Liver (tissue), 7 donors: ENCODE measurements at regions not wholly inside any gene's neighbourhood (a gene's known extent, or its start where the extent isn't known, plus 50 kb on each side); places are given as distances from the start of the nearest gene placed in this dataset.

Source experiments
- DNase-seq: peaks from one replicate; pipeline ENCODE4 v3.0.0-alpha.2; 2017; ENCODE audit warnings: low spot score
- H3K27ac ChIP-seq, 2 donors: one replicate each; pipeline ENCODE4 v1.7.0; 2013; ENCODE audit warnings: inconsistent platforms in 2 of 2, low read length in 2 of 2, control low read depth in 1 of 2, low read depth in 1 of 2, mild to moderate bottlenecking in 1 of 2
- H3K27me3 ChIP-seq, 4 donors: one replicate each; pipeline versions ENCODE4 v1.6.1 to v1.7.0; 2013; ENCODE audit warnings: low read length in 3 of 4, inconsistent platforms in 1 of 4, mild to moderate bottlenecking in 1 of 4, moderate library complexity in 1 of 4; ENCODE audit not compliant: control insufficient read depth in 4 of 4, insufficient read depth in 4 of 4
- H3K36me3 ChIP-seq, 4 donors: one replicate each; pipeline versions ENCODE4 v1.6.1 to v1.7.0; 2013; ENCODE audit warnings: low read length in 3 of 4, mild to moderate bottlenecking in 3 of 4, low read depth in 1 of 4, moderate library complexity in 1 of 4; ENCODE audit not compliant: control insufficient read depth in 4 of 4, insufficient read depth in 3 of 4
- H3K4me1 ChIP-seq, 4 donors: one replicate each; pipeline versions ENCODE4 v1.6.1 to v1.7.0; 2013; ENCODE audit warnings: low read length in 3 of 4, mild to moderate bottlenecking in 3 of 4, moderate library complexity in 1 of 4; ENCODE audit not compliant: control insufficient read depth in 4 of 4, insufficient read depth in 4 of 4
- H3K4me3 ChIP-seq, 3 donors: one replicate each; pipeline versions ENCODE4 v1.6.1 to v1.7.0; 2013; ENCODE audit warnings: low read length in 3 of 3, control low read depth in 1 of 3, low read depth in 1 of 3, mild to moderate bottlenecking in 1 of 3
- H3K9ac ChIP-seq, 2 donors: one replicate each; pipeline ENCODE4 v1.7.0; 2013; ENCODE audit warnings: low read length in 2 of 2, mild to moderate bottlenecking in 2 of 2, moderate library complexity in 2 of 2, control low read depth in 1 of 2, low read depth in 1 of 2
- H3K9me3 ChIP-seq, 4 donors: one replicate each; pipeline versions ENCODE4 v1.6.1 to v1.7.0; 2013; ENCODE audit warnings: low read length in 3 of 4; ENCODE audit not compliant: control insufficient read depth in 4 of 4
- EGR1 ChIP-seq, 2 donors: IDR thresholded peaks; 2 replicates each; pipeline ENCODE4 v1.6.1; 2016 to 2018; ENCODE audit warnings: antibody characterized with exemption in 2 of 2, low read depth in 2 of 2
- FOXA1 ChIP-seq: IDR thresholded peaks from 2 replicates; pipeline ENCODE4 v1.6.1; 2016; ENCODE audit warnings: antibody characterized with exemption
- FOXA2 ChIP-seq: IDR thresholded peaks from 2 replicates; pipeline ENCODE4 v1.6.1; 2016; ENCODE audit warnings: antibody characterized with exemption
- GABPA ChIP-seq, 2 donors: IDR thresholded peaks in 1 of 2; conservative IDR thresholded peaks in 1 of 2; 2 replicates each; pipeline ENCODE4 v1.6.1; 2016; ENCODE audit warnings: antibody characterized with exemption in 2 of 2, mild to moderate bottlenecking in 1 of 2, moderate library complexity in 1 of 2
- HNF4A ChIP-seq, 2 donors: conservative IDR thresholded peaks; 2 replicates each; pipeline ENCODE4 v1.6.1; 2016; ENCODE audit warnings: antibody characterized with exemption in 2 of 2, mild to moderate bottlenecking in 2 of 2
- HNF4G ChIP-seq: IDR thresholded peaks from 2 replicates; pipeline ENCODE4 v1.6.1; 2016; ENCODE audit warnings: antibody characterized with exemption
- JUND ChIP-seq, 2 donors: IDR thresholded peaks; 2 replicates each; pipeline ENCODE4 v1.6.1; 2016; ENCODE audit warnings: antibody characterized with exemption in 2 of 2
- NR2F2 ChIP-seq: IDR thresholded peaks from 2 replicates; pipeline ENCODE4 v1.6.1; 2016; ENCODE audit warnings: antibody characterized with exemption
- RAD21 ChIP-seq, 2 donors: IDR thresholded peaks; 2 replicates each; pipeline ENCODE4 v1.6.1; 2016; ENCODE audit warnings: antibody characterized with exemption in 2 of 2, mild to moderate bottlenecking in 2 of 2
- RXRA ChIP-seq, 2 donors: IDR thresholded peaks; 2 replicates each; pipeline ENCODE4 v1.6.1; 2017 to 2018; ENCODE audit warnings: antibody characterized with exemption in 2 of 2, mild to moderate bottlenecking in 1 of 2
- SP1 ChIP-seq: IDR thresholded peaks from 2 replicates; pipeline ENCODE4 v1.6.1; 2018; ENCODE audit warnings: antibody characterized with exemption, mild to moderate bottlenecking
- TAF1 ChIP-seq: conservative IDR thresholded peaks from 2 replicates; pipeline ENCODE4 v1.6.1; 2016; ENCODE audit warnings: antibody characterized with exemption, mild to moderate bottlenecking
- YY1 ChIP-seq: IDR thresholded peaks from 2 replicates; pipeline ENCODE4 v1.6.1; 2016; ENCODE audit warnings: antibody characterized with exemption, mild to moderate bottlenecking
- TF ChIP-seq, protein P1 (sequence below): IDR thresholded peaks from 2 replicates; pipeline ENCODE4 v1.6.1; 2016; ENCODE audit warnings: antibody characterized with exemption
- TF ChIP-seq, protein P2 (sequence below): fragments of 150-350 bp; IDR thresholded peaks from 2 replicates; pipeline ENCODE4 v1.5.1; 2017; ENCODE audit warnings: improper control_type of control experiment, low read depth, low read length; ENCODE audit not compliant: missing input control
- TF ChIP-seq, protein P3 (sequence below): IDR thresholded peaks from 2 replicates; pipeline ENCODE4 v1.6.1; 2016; ENCODE audit warnings: antibody characterized with exemption
- TF ChIP-seq, protein P4 (sequence below): IDR thresholded peaks from 2 replicates; pipeline ENCODE4 v1.6.1; 2016; ENCODE audit warnings: antibody characterized with exemption
- TF ChIP-seq, protein P5 (sequence below): IDR thresholded peaks from 2 replicates; pipeline ENCODE4 v1.6.1; 2016; ENCODE audit warnings: antibody characterized with exemption, mild to moderate bottlenecking
- donor health status: healthy.
- donor health status: healthy.
- donor health status: healthy.
- donor health status: healthy.

DNA sequence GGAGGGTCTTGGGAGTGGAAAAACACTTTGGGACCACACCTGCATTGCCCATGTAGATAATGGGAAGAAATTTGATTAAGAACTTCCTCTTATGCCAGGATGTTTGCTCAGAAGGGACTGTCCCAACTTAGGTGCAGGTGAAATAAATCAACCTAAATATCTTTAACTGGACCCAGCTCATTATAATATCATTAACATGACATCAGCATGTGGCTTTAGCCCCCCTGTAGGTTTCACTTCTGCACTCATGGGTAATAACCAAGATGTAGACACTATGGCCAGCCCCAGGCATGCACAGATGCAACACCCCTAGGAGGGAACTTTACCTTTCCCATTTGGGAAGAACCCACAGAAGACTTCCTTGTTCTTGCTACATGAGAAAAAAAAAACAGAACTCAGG lies 227.4 kb upstream of the ZNF804A start:
- Histone ChIP-seq H3K4me1 (peaks cover 0 to 6% (median 0%) of the 10 kb centered on the region in 4 donors), H3K27ac (no peak overlapping the region), H3K9me3 (peaks cover 0 to 7% (median 2%) of the 10 kb centered on the region in 4 donors), H3K9ac (no peak overlapping the region), H3K4me3 (no peak overlapping the region), H3K36me3 (no peaks in the 10 kb centered on the region), H3K27me3 (no peaks in the 10 kb centered on the region)
- DNase-seq, result no peak
- no peak for TF ChIP-seq GABPA (IDR thresholded peaks at IDR 0.05 in 1 of 2, conservative IDR thresholded peaks at IDR 0.05 in 1 of 2)
- no peak for TF ChIP-seq NR2F2
- TF ChIP-seq TAF1, result no peak
- no peak for TF ChIP-seq HNF4G
- TF ChIP-seq, protein P1, sequence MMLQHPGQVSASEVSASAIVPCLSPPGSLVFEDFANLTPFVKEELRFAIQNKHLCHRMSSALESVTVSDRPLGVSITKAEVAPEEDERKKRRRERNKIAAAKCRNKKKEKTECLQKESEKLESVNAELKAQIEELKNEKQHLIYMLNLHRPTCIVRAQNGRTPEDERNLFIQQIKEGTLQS, result no peak
- TF ChIP-seq, protein P2, sequence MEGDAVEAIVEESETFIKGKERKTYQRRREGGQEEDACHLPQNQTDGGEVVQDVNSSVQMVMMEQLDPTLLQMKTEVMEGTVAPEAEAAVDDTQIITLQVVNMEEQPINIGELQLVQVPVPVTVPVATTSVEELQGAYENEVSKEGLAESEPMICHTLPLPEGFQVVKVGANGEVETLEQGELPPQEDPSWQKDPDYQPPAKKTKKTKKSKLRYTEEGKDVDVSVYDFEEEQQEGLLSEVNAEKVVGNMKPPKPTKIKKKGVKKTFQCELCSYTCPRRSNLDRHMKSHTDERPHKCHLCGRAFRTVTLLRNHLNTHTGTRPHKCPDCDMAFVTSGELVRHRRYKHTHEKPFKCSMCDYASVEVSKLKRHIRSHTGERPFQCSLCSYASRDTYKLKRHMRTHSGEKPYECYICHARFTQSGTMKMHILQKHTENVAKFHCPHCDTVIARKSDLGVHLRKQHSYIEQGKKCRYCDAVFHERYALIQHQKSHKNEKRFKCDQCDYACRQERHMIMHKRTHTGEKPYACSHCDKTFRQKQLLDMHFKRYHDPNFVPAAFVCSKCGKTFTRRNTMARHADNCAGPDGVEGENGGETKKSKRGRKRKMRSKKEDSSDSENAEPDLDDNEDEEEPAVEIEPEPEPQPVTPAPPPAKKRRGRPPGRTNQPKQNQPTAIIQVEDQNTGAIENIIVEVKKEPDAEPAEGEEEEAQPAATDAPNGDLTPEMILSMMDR, result no peak
- TF ChIP-seq YY1, result no peak
- TF ChIP-seq SP1, result no peak
- TF ChIP-seq EGR1 (IDR thresholded peaks at IDR 0.05; ENCODE audit: low read depth in 2 of 2), result no peak
- TF ChIP-seq RXRA (IDR thresholded peaks at IDR 0.05), result no peak
- no peak for TF ChIP-seq FOXA1
- TF ChIP-seq HNF4A (conservative IDR thresholded peaks at IDR 0.05), result no peak
- TF ChIP-seq, protein P3, sequence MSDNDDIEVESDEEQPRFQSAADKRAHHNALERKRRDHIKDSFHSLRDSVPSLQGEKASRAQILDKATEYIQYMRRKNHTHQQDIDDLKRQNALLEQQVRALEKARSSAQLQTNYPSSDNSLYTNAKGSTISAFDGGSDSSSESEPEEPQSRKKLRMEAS, result no peak
- TF ChIP-seq, protein P4, sequence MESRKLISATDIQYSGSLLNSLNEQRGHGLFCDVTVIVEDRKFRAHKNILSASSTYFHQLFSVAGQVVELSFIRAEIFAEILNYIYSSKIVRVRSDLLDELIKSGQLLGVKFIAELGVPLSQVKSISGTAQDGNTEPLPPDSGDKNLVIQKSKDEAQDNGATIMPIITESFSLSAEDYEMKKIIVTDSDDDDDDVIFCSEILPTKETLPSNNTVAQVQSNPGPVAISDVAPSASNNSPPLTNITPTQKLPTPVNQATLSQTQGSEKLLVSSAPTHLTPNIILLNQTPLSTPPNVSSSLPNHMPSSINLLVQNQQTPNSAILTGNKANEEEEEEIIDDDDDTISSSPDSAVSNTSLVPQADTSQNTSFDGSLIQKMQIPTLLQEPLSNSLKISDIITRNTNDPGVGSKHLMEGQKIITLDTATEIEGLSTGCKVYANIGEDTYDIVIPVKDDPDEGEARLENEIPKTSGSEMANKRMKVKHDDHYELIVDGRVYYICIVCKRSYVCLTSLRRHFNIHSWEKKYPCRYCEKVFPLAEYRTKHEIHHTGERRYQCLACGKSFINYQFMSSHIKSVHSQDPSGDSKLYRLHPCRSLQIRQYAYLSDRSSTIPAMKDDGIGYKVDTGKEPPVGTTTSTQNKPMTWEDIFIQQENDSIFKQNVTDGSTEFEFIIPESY, result no peak
- no peak for TF ChIP-seq FOXA2
- TF ChIP-seq JUND (IDR thresholded peaks at IDR 0.05), result no peak
- no peak for TF ChIP-seq RAD21 (IDR thresholded peaks at IDR 0.05)
- TF ChIP-seq, protein P5, sequence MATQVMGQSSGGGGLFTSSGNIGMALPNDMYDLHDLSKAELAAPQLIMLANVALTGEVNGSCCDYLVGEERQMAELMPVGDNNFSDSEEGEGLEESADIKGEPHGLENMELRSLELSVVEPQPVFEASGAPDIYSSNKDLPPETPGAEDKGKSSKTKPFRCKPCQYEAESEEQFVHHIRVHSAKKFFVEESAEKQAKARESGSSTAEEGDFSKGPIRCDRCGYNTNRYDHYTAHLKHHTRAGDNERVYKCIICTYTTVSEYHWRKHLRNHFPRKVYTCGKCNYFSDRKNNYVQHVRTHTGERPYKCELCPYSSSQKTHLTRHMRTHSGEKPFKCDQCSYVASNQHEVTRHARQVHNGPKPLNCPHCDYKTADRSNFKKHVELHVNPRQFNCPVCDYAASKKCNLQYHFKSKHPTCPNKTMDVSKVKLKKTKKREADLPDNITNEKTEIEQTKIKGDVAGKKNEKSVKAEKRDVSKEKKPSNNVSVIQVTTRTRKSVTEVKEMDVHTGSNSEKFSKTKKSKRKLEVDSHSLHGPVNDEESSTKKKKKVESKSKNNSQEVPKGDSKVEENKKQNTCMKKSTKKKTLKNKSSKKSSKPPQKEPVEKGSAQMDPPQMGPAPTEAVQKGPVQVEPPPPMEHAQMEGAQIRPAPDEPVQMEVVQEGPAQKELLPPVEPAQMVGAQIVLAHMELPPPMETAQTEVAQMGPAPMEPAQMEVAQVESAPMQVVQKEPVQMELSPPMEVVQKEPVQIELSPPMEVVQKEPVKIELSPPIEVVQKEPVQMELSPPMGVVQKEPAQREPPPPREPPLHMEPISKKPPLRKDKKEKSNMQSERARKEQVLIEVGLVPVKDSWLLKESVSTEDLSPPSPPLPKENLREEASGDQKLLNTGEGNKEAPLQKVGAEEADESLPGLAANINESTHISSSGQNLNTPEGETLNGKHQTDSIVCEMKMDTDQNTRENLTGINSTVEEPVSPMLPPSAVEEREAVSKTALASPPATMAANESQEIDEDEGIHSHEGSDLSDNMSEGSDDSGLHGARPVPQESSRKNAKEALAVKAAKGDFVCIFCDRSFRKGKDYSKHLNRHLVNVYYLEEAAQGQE, result no peak
